ENCODE measurements at regions not wholly inside any gene's neighbourhood (a gene's known extent, or its start where the extent isn't known, plus 50 kb on each side); places are given as distances from the start of the nearest gene placed in this dataset.
"Not testable (repeated sequence)": the region's sequence is repeated elsewhere in the genome, so short reads cannot be mapped to it uniquely, and the experiment has no call there.

- no peak for DNase-seq
Observed at GRCh38 chr5:99102073-99102697, 173.4 kb upstream of the CHD1 start.

- no peak for DNase-seq
Observed at GRCh38 chr5:99099691-99100090, 170.9 kb upstream of the CHD1 start.

GRCh38 chr5:99089822-99090549 lies 161.2 kb upstream of the CHD1 start:
- no peak for DNase-seq

GRCh38 chr5:99088309-99088708 lies 159.5 kb upstream of the CHD1 start:
- DNase-seq = no peak

- DNase-seq = no peak
Observed at GRCh38 chr5:99083197-99083596, 154.4 kb upstream of the CHD1 start.

GRCh38 chr5:99081711-99082110 lies 152.9 kb upstream of the CHD1 start:
- DNase-seq = no peak

- DNase-seq = no peak
Observed at GRCh38 chr5:99076723-99077640, 148.2 kb upstream of the CHD1 start.

GRCh38 chr5:99072846-99073245 lies 144.0 kb upstream of the CHD1 start:
- DNase-seq = no peak

GRCh38 chr5:99070822-99071221 lies 142.0 kb upstream of the CHD1 start:
- DNase-seq = no peak

GRCh38 chr5:99070362-99070761 lies 141.6 kb upstream of the CHD1 start:
- no peak for DNase-seq

- DNase-seq = no peak
Observed at GRCh38 chr5:99068944-99069650, 140.3 kb upstream of the CHD1 start.

GRCh38 chr5:99063737-99064136 lies 134.9 kb upstream of the CHD1 start:
- no peak for DNase-seq

- DNase-seq = no peak
Observed at GRCh38 chr5:99061711-99062110, 132.9 kb upstream of the CHD1 start.

- DNase-seq = no peak
Observed at GRCh38 chr5:99061299-99061698, 132.5 kb upstream of the CHD1 start.

GRCh38 chr5:99060306-99061261 lies 131.8 kb upstream of the CHD1 start:
- DNase-seq = peak; percentile 21 to 74 (median 73)

- DNase-seq = no peak
Observed at GRCh38 chr5:99059685-99060084, 130.9 kb upstream of the CHD1 start.

GRCh38 chr5:99058466-99058865 lies 129.7 kb upstream of the CHD1 start:
- DNase-seq = no peak

- no peak for DNase-seq
Observed at GRCh38 chr5:99054972-99055371, 126.2 kb upstream of the CHD1 start.

- DNase-seq = no peak
Observed at GRCh38 chr5:99045871-99046270, 117.1 kb upstream of the CHD1 start.

GRCh38 chr5:99043257-99043656 lies 114.5 kb upstream of the CHD1 start:
- not testable (repeated sequence) for DNase-seq

GRCh38 chr5:99037668-99038067 lies 108.9 kb upstream of the CHD1 start:
- DNase-seq = peak in 1 of 3 experiments; percentile 31

- DNase-seq = no peak
Observed at GRCh38 chr5:99035942-99036341, 107.1 kb upstream of the CHD1 start.
